HEK293 (cell line): ENCODE measurements at regions not wholly inside any gene's neighbourhood (a gene's known extent, or its start where the extent isn't known, plus 50 kb on each side); places are given as distances from the start of the nearest gene placed in this dataset.

Experiments
- CTCF ChIA-PET: fragments of 350-600 bp; formaldehyde crosslinking; extraction: SDS; loops from one replicate; lab custom pipeline; 2021; ENCODE audit warnings: antibody characterized with exemption; lab: Yijun Ruan, JAX
- POLR2A ChIA-PET: fragments of 300-600 bp; formaldehyde crosslinking; extraction: SDS; loops from one replicate; lab custom pipeline; 2020; ENCODE audit warnings: antibody characterized with exemption, inconsistent platforms; lab: Yijun Ruan, JAX
- H3K27ac ChIP-seq: fragments of 200-500 bp; sonication (Bioruptor generic); 2 replicates; pipeline ENCODE4 v1.5.1; 2014; ENCODE audit warnings: low read depth, low read length, control low read depth, inconsistent platforms; ENCODE audit errors: extremely low read depth
- H3K36me3 ChIP-seq, 2 experiments: fragments of 200-500 bp in 1 of 2; sonication (Bioruptor generic) in 1 of 2; 1 replicate in 1 of 2; 2 replicates in 1 of 2; pipeline ENCODE4 v1.5.1; 2014 to 2017; ENCODE audit warnings: inconsistent platforms in 2 of 2, low read length in 2 of 2; ENCODE audit not compliant: control insufficient read depth in 2 of 2, insufficient read depth in 1 of 2
- H3K4me1 ChIP-seq: fragments of 200-500 bp; sonication (Bioruptor generic); 2 replicates; pipeline ENCODE4 v1.5.1; 2014; ENCODE audit warnings: mild to moderate bottlenecking, low read length, inconsistent platforms; ENCODE audit not compliant: control insufficient read depth, insufficient read depth
- H3K4me3 ChIP-seq: 2 replicates; pipeline ENCODE4 v1.5.1; 2011; ENCODE audit warnings: low read depth, mild to moderate bottlenecking, control low read depth, low read length, moderate library complexity
- H3K9me3 ChIP-seq: fragments of 200-500 bp; sonication (Bioruptor generic); 2 replicates; pipeline ENCODE4 v1.5.1; 2014; ENCODE audit warnings: low read depth, low read length, inconsistent platforms; ENCODE audit not compliant: control insufficient read depth, insufficient read depth
- BCL11A ChIP-seq: fragments of 450-650 bp; formaldehyde crosslinking; IDR thresholded peaks from 2 replicates; pipeline ENCODE4 v1.5.1; 2016; ENCODE audit warnings: low read depth, missing biosample characterization, missing genetic modification characterization
- TSHZ1 ChIP-seq: fragments of 450-650 bp; formaldehyde crosslinking; IDR thresholded peaks from 2 replicates; pipeline ENCODE4 v1.5.1; 2016; ENCODE audit warnings: missing biosample characterization, missing genetic modification characterization, borderline replicate concordance
- WT1 ChIP-seq: fragments of 450-650 bp; formaldehyde crosslinking; IDR thresholded peaks from 2 replicates; pipeline ENCODE4 v1.5.1; 2016; ENCODE audit warnings: missing biosample characterization, missing genetic modification characterization
- ZBTB48 ChIP-seq: fragments of 450-650 bp; formaldehyde crosslinking; IDR thresholded peaks from 2 replicates; pipeline ENCODE4 v1.5.1; 2016; ENCODE audit warnings: missing biosample characterization, missing genetic modification characterization
- ZNF140 ChIP-seq: fragments of 450-650 bp; formaldehyde crosslinking; IDR thresholded peaks from 2 replicates; pipeline ENCODE4 v1.5.1; 2016; ENCODE audit warnings: missing biosample characterization, missing genetic modification characterization
- ZNF175 ChIP-seq: fragments of 450-650 bp; formaldehyde crosslinking; IDR thresholded peaks from 2 replicates; pipeline ENCODE4 v1.5.1; 2016; ENCODE audit warnings: missing biosample characterization, missing genetic modification characterization
- ZNF211 ChIP-seq: fragments of 450-650 bp; formaldehyde crosslinking; IDR thresholded peaks from 2 replicates; pipeline ENCODE4 v1.5.1; 2016; ENCODE audit warnings: low read depth, missing biosample characterization, missing genetic modification characterization
- ZNF214 ChIP-seq: fragments of 450-650 bp; formaldehyde crosslinking; IDR thresholded peaks from 2 replicates; pipeline ENCODE4 v1.5.1; 2017; ENCODE audit warnings: missing biosample characterization, mild to moderate bottlenecking, missing genetic modification characterization, borderline replicate concordance
- ZNF24 ChIP-seq: fragments of 450-650 bp; formaldehyde crosslinking; IDR thresholded peaks from 2 replicates; pipeline ENCODE4 v1.5.1; 2016; ENCODE audit warnings: missing biosample characterization, missing genetic modification characterization
- ZNF266 ChIP-seq: fragments of 450-650 bp; formaldehyde crosslinking; IDR thresholded peaks from 2 replicates; pipeline ENCODE4 v1.5.1; 2016; ENCODE audit warnings: missing biosample characterization, missing genetic modification characterization, low read depth
- ZNF311 ChIP-seq: fragments of 450-650 bp; formaldehyde crosslinking; IDR thresholded peaks from 2 replicates; pipeline ENCODE4 v1.5.1; 2017; ENCODE audit warnings: missing biosample characterization, missing genetic modification characterization, borderline replicate concordance
- ZNF324 ChIP-seq: fragments of 450-650 bp; formaldehyde crosslinking; IDR thresholded peaks from 2 replicates; pipeline ENCODE4 v1.5.1; 2016; ENCODE audit warnings: missing biosample characterization, missing genetic modification characterization
- ZNF433 ChIP-seq: fragments of 450-650 bp; formaldehyde crosslinking; IDR thresholded peaks from 2 replicates; pipeline ENCODE4 v1.5.1; 2016; ENCODE audit warnings: missing biosample characterization, missing genetic modification characterization, low read depth
- ZNF560 ChIP-seq: fragments of 450-650 bp; formaldehyde crosslinking; IDR thresholded peaks from 2 replicates; pipeline ENCODE4 v1.5.1; 2017; ENCODE audit warnings: missing biosample characterization, missing genetic modification characterization, borderline replicate concordance
- ZNF704 ChIP-seq: fragments of 450-650 bp; formaldehyde crosslinking; IDR thresholded peaks from 2 replicates; pipeline ENCODE4 v1.5.1; 2016; ENCODE audit warnings: missing biosample characterization, missing genetic modification characterization
- ZNF791 ChIP-seq: fragments of 450-650 bp; formaldehyde crosslinking; IDR thresholded peaks from 2 replicates; pipeline ENCODE4 v1.5.1; 2016; ENCODE audit warnings: missing biosample characterization, missing genetic modification characterization
- ZNF837 ChIP-seq: fragments of 450-650 bp; formaldehyde crosslinking; IDR thresholded peaks from 2 replicates; pipeline ENCODE4 v1.5.1; 2016; ENCODE audit warnings: missing biosample characterization, missing genetic modification characterization
- ZXDB ChIP-seq: fragments of 450-650 bp; formaldehyde crosslinking; IDR thresholded peaks from 2 replicates; pipeline ENCODE4 v1.5.1; 2016; ENCODE audit warnings: missing biosample characterization, missing genetic modification characterization
- TF ChIP-seq, protein P1 (sequence below): fragments of 450-650 bp; formaldehyde crosslinking; IDR thresholded peaks from 2 replicates; pipeline ENCODE4 v1.5.1; 2016; ENCODE audit warnings: missing biosample characterization, missing genetic modification characterization, low read depth
- TF ChIP-seq, protein P2 (sequence below): fragments of 450-650 bp; formaldehyde crosslinking; IDR thresholded peaks from 2 replicates; pipeline ENCODE4 v1.5.1; 2016; ENCODE audit warnings: missing biosample characterization, missing genetic modification characterization
- TF ChIP-seq, protein P3 (sequence below): fragments of 450-650 bp; formaldehyde crosslinking; conservative IDR thresholded peaks from 2 replicates; pipeline ENCODE4 v1.5.1; 2016; ENCODE audit warnings: low read depth, missing biosample characterization, missing genetic modification characterization

GRCh38 chr11:87712802-87713202 is 462.4 kb downstream of the RAB38 start:
- no peak overlapping the region for H3K27ac ChIP-seq

DNA sequence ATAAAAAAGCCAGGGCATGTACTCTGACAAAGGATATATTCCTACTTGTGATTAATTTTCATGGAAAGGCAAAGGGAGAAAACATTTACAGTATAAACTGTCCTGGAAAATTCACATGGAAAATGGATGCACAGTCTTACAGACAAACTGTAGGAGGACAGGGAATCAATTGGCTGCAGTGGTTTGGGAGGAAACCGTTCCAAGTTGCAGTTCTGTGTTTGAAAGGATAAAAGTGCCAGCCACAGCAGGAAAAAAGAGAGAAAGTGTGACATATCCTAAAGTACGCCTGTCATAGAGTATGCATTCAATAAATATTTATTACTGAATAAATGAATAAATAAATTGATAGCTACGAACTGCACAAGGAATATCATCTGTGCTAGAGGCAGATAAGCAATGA is 462.9 kb downstream of the RAB38 start:
- Histone ChIP-seq H3K9me3 (no peaks in the 10 kb centered on the region), H3K27ac (no peak overlapping the region), H3K4me3 (no peak overlapping the region), H3K4me1 (no peaks in the 10 kb centered on the region), H3K36me3 (no peaks in the 10 kb centered on the region)
- ChIA-PET CTCF (interaction anchor here (1.4 kb wide), 1 partner anchor 11 kb away, joined by 7 read pairs; no protein-coding TSS in a partner anchor), POLR2A (no interaction called here)
- TF ChIP-seq ZNF175 (tag by site-specific recombination) (no peak), ZXDB (tag by site-specific recombination) (no peak), BCL11A (tag by site-specific recombination) (no peak), ZNF24 (tag by site-specific recombination) (no peak), ZNF791 (tag by site-specific recombination) (no peak), ZNF140 (tag by site-specific recombination) (no peak), ZNF704 (tag by site-specific recombination) (no peak), ZNF214 (tag by site-specific recombination) (no peak), ZNF211 (tag by site-specific recombination) (no peak), ZNF266 (tag by site-specific recombination) (no peak), ZNF324 (tag by site-specific recombination) (no peak), WT1 (tag by site-specific recombination) (no peak), ZNF311 (no peak)
- TF ChIP-seq, protein P1, sequence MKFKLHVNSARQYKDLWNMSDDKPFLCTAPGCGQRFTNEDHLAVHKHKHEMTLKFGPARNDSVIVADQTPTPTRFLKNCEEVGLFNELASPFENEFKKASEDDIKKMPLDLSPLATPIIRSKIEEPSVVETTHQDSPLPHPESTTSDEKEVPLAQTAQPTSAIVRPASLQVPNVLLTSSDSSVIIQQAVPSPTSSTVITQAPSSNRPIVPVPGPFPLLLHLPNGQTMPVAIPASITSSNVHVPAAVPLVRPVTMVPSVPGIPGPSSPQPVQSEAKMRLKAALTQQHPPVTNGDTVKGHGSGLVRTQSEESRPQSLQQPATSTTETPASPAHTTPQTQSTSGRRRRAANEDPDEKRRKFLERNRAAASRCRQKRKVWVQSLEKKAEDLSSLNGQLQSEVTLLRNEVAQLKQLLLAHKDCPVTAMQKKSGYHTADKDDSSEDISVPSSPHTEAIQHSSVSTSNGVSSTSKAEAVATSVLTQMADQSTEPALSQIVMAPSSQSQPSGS (tag by site-specific recombination) = no peak
- TF ChIP-seq, protein P2, sequence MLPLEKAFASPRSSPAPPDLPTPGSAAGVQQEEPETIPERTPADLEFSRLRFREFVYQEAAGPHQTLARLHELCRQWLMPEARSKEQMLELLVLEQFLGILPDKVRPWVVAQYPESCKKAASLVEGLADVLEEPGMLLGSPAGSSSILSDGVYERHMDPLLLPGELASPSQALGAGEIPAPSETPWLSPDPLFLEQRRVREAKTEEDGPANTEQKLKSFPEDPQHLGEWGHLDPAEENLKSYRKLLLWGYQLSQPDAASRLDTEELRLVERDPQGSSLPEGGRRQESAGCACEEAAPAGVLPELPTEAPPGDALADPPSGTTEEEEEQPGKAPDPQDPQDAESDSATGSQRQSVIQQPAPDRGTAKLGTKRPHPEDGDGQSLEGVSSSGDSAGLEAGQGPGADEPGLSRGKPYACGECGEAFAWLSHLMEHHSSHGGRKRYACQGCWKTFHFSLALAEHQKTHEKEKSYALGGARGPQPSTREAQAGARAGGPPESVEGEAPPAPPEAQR (tag by site-specific recombination) = no peak
- TF ChIP-seq, protein P3, sequence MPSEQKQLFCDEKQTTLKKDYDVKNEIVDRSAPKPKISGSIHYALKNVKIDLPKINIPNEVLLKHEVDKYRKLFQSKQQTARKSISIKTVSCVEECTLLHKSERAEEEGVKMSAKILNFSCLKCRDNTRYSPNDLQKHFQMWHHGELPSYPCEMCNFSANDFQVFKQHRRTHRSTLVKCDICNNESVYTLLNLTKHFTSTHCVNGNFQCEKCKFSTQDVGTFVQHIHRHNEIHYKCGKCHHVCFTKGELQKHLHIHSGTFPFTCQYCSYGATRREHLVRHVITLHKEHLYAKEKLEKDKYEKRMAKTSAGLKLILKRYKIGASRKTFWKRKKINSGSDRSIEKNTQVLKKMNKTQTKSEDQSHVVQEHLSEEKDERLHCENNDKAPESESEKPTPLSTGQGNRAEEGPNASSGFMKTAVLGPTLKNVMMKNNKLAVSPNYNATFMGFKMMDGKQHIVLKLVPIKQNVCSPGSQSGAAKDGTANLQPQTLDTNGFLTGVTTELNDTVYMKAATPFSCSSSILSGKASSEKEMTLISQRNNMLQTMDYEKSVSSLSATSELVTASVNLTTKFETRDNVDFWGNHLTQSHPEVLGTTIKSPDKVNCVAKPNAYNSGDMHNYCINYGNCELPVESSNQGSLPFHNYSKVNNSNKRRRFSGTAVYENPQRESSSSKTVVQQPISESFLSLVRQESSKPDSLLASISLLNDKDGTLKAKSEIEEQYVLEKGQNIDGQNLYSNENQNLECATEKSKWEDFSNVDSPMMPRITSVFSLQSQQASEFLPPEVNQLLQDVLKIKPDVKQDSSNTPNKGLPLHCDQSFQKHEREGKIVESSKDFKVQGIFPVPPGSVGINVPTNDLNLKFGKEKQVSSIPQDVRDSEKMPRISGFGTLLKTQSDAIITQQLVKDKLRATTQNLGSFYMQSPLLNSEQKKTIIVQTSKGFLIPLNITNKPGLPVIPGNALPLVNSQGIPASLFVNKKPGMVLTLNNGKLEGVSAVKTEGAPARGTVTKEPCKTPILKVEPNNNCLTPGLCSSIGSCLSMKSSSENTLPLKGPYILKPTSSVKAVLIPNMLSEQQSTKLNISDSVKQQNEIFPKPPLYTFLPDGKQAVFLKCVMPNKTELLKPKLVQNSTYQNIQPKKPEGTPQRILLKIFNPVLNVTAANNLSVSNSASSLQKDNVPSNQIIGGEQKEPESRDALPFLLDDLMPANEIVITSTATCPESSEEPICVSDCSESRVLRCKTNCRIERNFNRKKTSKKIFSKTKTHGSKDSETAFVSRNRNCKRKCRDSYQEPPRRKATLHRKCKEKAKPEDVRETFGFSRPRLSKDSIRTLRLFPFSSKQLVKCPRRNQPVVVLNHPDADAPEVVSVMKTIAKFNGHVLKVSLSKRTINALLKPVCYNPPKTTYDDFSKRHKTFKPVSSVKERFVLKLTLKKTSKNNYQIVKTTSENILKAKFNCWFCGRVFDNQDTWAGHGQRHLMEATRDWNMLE = no peak

More at GRCh38 chr11:87712802-87713202, 462.4 kb downstream of the RAB38 start:
- H3K36me3 ChIP-seq = no peaks in the 10 kb centered on the region
- TF ChIP-seq ZBTB48 (tag by site-specific recombination) = no peak
- TF ChIP-seq TSHZ1 = no peak
- no peak for TF ChIP-seq ZNF837
- TF ChIP-seq ZNF560 = no peak
- no peak for TF ChIP-seq ZNF433
- POLR2A ChIA-PET = no interaction called here
- no peaks in the 10 kb centered on the region for H3K9me3 ChIP-seq
- no peaks in the 10 kb centered on the region for H3K4me1 ChIP-seq
- CTCF ChIA-PET = interaction anchor here (1.4 kb wide), 1 partner anchor 10 kb away, joined by 7 read pairs; no protein-coding TSS in a partner anchor
- H3K4me3 ChIP-seq = no peak overlapping the region
